WTC11 (cell line): ENCODE measurements at regions not wholly inside any gene's neighbourhood (a gene's known extent, or its start where the extent isn't known, plus 50 kb on each side); places are given as distances from the start of the nearest gene placed in this dataset.

Experiments used
- JUN ChIP-seq: sonication (generic); formaldehyde crosslinking; IDR thresholded peaks from 2 replicates; pipeline ENCODE4 v1.8.0; 2023; ENCODE audit warnings: mild to moderate bottlenecking, missing genetic modification reagents
- TEAD1 ChIP-seq: sonication (generic); formaldehyde crosslinking; IDR thresholded peaks from 2 replicates; pipeline ENCODE4 v1.8.0; 2022; ENCODE audit warnings: mild to moderate bottlenecking, missing genetic modification reagents
- ZNF317 ChIP-seq: sonication (generic); formaldehyde crosslinking; IDR thresholded peaks from 2 replicates; pipeline ENCODE4 v1.8.1; 2023; ENCODE audit warnings: low read depth, mild to moderate bottlenecking, moderate library complexity, missing genetic modification reagents, borderline replicate concordance
- TF ChIP-seq, protein P1 (sequence below): fragments of 200-600 bp; IDR thresholded peaks from 2 replicates; pipeline ENCODE4 v1.8.0; 2022; ENCODE audit warnings: antibody characterized with exemption
- TF ChIP-seq, protein P2 (sequence below): sonication (generic); formaldehyde crosslinking; IDR thresholded peaks from 2 replicates; pipeline ENCODE4 v1.8.1; 2023; ENCODE audit warnings: mild to moderate bottlenecking, missing genetic modification reagents
- TF ChIP-seq, protein P3 (sequence below): sonication (generic); formaldehyde crosslinking; conservative IDR thresholded peaks from 2 replicates; pipeline ENCODE4 v1.8.1; 2022; ENCODE audit warnings: mild to moderate bottlenecking, missing genetic modification reagents
- TF ChIP-seq, protein P4 (sequence below): sonication (generic); formaldehyde crosslinking; IDR thresholded peaks from 2 replicates; pipeline ENCODE4 v1.8.0; 2023; ENCODE audit warnings: missing genetic modification reagents, mild to moderate bottlenecking, borderline replicate concordance
- TF ChIP-seq, protein P5 (sequence below): sonication (generic); formaldehyde crosslinking; IDR thresholded peaks from 2 replicates; pipeline ENCODE4 v1.8.1; 2022; ENCODE audit warnings: low read depth, missing genetic modification reagents, borderline replicate concordance
- TF ChIP-seq, protein P6 (sequence below): sonication (generic); formaldehyde crosslinking; IDR thresholded peaks from 2 replicates; pipeline ENCODE4 v1.8.0; 2022; ENCODE audit warnings: mild to moderate bottlenecking, missing genetic modification reagents

DNA sequence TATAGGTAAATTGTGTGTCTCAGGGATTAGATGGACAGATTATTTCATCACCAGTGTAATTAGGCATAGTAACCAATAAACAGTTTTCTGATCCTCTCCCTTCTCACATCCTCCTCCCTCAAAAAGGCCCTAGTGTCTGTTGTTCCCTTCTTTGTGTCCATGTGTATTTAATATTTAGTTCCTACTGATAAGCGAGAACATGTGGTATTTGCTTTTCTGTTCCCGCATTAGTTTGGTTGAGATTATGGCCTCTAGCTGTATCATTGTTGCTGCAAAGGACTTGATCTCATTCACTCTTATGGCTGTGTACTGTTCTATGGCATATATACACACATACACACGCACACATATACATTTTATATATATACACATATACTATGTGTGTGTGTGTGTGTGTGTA is 866.2 kb downstream of the CCDC85A start:
- TF ChIP-seq, protein P1, sequence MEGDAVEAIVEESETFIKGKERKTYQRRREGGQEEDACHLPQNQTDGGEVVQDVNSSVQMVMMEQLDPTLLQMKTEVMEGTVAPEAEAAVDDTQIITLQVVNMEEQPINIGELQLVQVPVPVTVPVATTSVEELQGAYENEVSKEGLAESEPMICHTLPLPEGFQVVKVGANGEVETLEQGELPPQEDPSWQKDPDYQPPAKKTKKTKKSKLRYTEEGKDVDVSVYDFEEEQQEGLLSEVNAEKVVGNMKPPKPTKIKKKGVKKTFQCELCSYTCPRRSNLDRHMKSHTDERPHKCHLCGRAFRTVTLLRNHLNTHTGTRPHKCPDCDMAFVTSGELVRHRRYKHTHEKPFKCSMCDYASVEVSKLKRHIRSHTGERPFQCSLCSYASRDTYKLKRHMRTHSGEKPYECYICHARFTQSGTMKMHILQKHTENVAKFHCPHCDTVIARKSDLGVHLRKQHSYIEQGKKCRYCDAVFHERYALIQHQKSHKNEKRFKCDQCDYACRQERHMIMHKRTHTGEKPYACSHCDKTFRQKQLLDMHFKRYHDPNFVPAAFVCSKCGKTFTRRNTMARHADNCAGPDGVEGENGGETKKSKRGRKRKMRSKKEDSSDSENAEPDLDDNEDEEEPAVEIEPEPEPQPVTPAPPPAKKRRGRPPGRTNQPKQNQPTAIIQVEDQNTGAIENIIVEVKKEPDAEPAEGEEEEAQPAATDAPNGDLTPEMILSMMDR = no peak
- no peak for TF ChIP-seq JUN (CRISPR knock-in tag)
- TF ChIP-seq, protein P2, sequence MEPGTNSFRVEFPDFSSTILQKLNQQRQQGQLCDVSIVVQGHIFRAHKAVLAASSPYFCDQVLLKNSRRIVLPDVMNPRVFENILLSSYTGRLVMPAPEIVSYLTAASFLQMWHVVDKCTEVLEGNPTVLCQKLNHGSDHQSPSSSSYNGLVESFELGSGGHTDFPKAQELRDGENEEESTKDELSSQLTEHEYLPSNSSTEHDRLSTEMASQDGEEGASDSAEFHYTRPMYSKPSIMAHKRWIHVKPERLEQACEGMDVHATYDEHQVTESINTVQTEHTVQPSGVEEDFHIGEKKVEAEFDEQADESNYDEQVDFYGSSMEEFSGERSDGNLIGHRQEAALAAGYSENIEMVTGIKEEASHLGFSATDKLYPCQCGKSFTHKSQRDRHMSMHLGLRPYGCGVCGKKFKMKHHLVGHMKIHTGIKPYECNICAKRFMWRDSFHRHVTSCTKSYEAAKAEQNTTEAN (CRISPR knock-in tag) = no peak
- TF ChIP-seq ZNF317 (CRISPR knock-in tag) = no peak
- no peak for TF ChIP-seq TEAD1
- TF ChIP-seq, protein P3, sequence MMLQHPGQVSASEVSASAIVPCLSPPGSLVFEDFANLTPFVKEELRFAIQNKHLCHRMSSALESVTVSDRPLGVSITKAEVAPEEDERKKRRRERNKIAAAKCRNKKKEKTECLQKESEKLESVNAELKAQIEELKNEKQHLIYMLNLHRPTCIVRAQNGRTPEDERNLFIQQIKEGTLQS (CRISPR knock-in tag) = no peak
- TF ChIP-seq, protein P4, sequence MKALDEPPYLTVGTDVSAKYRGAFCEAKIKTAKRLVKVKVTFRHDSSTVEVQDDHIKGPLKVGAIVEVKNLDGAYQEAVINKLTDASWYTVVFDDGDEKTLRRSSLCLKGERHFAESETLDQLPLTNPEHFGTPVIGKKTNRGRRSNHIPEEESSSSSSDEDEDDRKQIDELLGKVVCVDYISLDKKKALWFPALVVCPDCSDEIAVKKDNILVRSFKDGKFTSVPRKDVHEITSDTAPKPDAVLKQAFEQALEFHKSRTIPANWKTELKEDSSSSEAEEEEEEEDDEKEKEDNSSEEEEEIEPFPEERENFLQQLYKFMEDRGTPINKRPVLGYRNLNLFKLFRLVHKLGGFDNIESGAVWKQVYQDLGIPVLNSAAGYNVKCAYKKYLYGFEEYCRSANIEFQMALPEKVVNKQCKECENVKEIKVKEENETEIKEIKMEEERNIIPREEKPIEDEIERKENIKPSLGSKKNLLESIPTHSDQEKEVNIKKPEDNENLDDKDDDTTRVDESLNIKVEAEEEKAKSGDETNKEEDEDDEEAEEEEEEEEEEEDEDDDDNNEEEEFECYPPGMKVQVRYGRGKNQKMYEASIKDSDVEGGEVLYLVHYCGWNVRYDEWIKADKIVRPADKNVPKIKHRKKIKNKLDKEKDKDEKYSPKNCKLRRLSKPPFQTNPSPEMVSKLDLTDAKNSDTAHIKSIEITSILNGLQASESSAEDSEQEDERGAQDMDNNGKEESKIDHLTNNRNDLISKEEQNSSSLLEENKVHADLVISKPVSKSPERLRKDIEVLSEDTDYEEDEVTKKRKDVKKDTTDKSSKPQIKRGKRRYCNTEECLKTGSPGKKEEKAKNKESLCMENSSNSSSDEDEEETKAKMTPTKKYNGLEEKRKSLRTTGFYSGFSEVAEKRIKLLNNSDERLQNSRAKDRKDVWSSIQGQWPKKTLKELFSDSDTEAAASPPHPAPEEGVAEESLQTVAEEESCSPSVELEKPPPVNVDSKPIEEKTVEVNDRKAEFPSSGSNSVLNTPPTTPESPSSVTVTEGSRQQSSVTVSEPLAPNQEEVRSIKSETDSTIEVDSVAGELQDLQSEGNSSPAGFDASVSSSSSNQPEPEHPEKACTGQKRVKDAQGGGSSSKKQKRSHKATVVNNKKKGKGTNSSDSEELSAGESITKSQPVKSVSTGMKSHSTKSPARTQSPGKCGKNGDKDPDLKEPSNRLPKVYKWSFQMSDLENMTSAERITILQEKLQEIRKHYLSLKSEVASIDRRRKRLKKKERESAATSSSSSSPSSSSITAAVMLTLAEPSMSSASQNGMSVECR (CRISPR knock-in tag) = no peak
- TF ChIP-seq, protein P5, sequence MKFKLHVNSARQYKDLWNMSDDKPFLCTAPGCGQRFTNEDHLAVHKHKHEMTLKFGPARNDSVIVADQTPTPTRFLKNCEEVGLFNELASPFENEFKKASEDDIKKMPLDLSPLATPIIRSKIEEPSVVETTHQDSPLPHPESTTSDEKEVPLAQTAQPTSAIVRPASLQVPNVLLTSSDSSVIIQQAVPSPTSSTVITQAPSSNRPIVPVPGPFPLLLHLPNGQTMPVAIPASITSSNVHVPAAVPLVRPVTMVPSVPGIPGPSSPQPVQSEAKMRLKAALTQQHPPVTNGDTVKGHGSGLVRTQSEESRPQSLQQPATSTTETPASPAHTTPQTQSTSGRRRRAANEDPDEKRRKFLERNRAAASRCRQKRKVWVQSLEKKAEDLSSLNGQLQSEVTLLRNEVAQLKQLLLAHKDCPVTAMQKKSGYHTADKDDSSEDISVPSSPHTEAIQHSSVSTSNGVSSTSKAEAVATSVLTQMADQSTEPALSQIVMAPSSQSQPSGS (CRISPR knock-in tag) = no peak
- TF ChIP-seq, protein P6, sequence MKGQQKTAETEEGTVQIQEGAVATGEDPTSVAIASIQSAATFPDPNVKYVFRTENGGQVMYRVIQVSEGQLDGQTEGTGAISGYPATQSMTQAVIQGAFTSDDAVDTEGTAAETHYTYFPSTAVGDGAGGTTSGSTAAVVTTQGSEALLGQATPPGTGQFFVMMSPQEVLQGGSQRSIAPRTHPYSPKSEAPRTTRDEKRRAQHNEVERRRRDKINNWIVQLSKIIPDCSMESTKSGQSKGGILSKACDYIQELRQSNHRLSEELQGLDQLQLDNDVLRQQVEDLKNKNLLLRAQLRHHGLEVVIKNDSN = no peak
